ENCODE measurements at regions not wholly inside any gene's neighbourhood (a gene's known extent, or its start where the extent isn't known, plus 50 kb on each side); places are given as distances from the start of the nearest gene placed in this dataset.

DNA sequence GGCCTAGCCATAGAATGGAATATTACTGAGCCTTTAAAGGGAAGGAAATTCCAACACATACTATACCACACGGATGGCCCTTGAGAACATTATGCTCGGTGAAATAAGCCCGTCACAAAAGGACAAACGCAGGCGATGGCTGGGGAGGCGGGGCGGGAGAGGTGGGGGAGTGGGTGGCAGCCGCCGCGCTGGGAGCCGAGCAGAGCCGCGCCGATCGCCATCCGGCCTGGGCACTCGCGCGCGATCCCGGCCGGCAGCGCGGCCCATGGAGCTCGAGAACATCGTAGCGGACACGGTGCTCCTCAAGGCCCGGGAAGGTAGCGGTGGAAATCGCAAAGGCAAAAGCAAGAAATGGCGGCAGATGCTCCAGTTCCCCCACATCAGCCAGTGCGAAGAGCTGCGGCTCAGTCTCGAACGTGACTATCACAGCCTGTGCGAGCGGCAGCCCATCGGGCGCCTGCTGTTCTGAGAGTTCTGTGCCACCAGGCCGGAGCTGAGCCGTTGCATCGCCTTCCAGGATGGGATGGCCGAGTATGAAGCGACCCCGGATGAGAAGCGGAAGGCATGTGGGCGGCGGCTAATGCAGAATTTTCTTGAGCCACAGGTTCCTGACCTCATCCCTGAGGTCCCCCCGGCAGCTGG lies 140.1 kb downstream of the ZDHHC20 start:
- Histone ChIP-seq H3K79me2 (ENCODE audit: insufficient read depth, low read depth) (no peaks in the 10 kb centered on the region), H3K4me3 (IDR thresholded peaks at IDR 0.05; ENCODE audit: insufficient read depth, low read depth, low read length) (no peak overlapping the region), H3K36me3 (ENCODE audit: insufficient read depth) (no peaks in the 10 kb centered on the region), H3K27me3 (ENCODE audit: insufficient read depth, low read depth) (no peaks in the 10 kb centered on the region), H3K4me1 (ENCODE audit: low read depth, poor library complexity, severe bottlenecking) (peaks cover 35% of the 10 kb centered on the region), H3K4me2 (no peak overlapping the region), H3K9ac (no peak overlapping the region), H3K27ac (no peak overlapping the region), H2AFZ (ENCODE audit: low read depth) (no peak overlapping the region), H4K20me1 (ENCODE audit: insufficient read depth) (no peaks in the 10 kb centered on the region)
- TF ChIP-seq, protein P1, sequence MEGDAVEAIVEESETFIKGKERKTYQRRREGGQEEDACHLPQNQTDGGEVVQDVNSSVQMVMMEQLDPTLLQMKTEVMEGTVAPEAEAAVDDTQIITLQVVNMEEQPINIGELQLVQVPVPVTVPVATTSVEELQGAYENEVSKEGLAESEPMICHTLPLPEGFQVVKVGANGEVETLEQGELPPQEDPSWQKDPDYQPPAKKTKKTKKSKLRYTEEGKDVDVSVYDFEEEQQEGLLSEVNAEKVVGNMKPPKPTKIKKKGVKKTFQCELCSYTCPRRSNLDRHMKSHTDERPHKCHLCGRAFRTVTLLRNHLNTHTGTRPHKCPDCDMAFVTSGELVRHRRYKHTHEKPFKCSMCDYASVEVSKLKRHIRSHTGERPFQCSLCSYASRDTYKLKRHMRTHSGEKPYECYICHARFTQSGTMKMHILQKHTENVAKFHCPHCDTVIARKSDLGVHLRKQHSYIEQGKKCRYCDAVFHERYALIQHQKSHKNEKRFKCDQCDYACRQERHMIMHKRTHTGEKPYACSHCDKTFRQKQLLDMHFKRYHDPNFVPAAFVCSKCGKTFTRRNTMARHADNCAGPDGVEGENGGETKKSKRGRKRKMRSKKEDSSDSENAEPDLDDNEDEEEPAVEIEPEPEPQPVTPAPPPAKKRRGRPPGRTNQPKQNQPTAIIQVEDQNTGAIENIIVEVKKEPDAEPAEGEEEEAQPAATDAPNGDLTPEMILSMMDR (conservative IDR thresholded peaks at IDR 0.05; ENCODE audit: low read depth, low read length): no peak

DNA sequence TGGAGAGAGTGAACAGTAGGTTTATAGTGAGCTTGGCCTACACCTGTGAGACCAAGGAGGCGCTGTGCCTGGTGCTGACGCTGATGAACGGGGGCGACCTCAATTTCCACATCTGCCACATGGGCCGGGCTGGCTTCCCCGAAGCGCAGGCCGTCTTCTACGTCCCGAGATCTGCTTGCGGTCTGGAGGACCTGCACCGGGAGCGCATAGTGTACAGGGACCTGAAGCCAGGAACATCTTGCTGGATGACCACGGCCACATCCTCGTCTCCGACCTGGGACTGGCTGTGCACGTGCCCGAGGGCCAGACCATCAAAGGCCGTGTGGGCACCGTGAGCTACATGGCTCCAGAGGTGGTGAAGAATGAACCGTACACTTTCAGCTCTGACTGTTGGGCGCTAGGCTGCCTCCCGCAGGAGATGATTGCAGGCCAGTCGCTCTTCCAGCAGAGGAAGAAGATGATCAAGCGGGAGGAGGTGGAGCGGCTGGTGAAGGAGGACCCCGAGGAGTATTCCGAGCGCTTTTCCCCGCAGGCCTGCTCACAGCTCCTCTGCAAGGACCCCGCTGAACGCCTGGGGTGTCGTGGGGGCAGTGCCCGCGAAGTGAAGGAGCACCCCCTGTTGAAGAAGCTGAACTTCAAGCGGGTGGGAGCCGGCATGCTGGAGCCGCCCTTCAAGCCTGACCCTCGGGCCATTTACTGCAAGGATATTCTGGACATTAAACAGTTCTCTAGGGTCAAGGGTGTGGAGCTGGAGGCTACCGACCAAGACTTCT lies 139.0 kb downstream of the ZDHHC20 start:
- Histone ChIP-seq H3K79me2 (ENCODE audit: insufficient read depth, low read depth) (no peaks in the 10 kb centered on the region), H3K9ac (no peak overlapping the region), H3K4me1 (ENCODE audit: low read depth, poor library complexity, severe bottlenecking) (peaks cover 24% of the 10 kb centered on the region), H3K27ac (no peak overlapping the region), H3K4me3 (IDR thresholded peaks at IDR 0.05; ENCODE audit: insufficient read depth, low read depth, low read length) (no peak overlapping the region), H3K36me3 (ENCODE audit: insufficient read depth) (no peaks in the 10 kb centered on the region), H3K27me3 (ENCODE audit: insufficient read depth, low read depth) (no peaks in the 10 kb centered on the region), H2AFZ (ENCODE audit: low read depth) (no peak overlapping the region), H4K20me1 (ENCODE audit: insufficient read depth) (no peaks in the 10 kb centered on the region), H3K4me2 (no peak overlapping the region)
- TF ChIP-seq, protein P1 (conservative IDR thresholded peaks at IDR 0.05; ENCODE audit: low read depth, low read length): no peak

DNA sequence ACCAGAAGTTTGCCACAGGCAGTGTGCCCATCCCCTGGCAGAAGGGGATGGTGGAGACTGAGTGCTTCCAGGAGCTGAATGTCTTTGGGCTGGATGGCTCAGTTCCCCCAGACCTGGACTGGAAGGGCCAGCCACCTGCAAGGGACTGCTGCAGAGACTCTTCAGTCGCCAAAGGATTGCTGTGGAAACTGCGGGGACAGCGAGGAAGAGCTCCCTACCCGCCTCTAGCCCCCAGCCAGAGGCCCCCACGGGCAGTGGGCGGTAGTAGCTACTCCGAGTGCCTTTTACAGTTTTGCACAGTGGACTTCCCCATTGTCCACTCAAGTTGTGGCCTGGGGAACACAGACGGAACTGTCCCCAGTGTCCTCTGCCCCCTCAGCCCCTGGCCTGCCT lies 138.5 kb downstream of the ZDHHC20 start:
- Histone ChIP-seq H3K27ac (no peak overlapping the region), H3K27me3 (ENCODE audit: insufficient read depth, low read depth) (no peaks in the 10 kb centered on the region), H4K20me1 (ENCODE audit: insufficient read depth) (no peaks in the 10 kb centered on the region), H3K36me3 (ENCODE audit: insufficient read depth) (no peaks in the 10 kb centered on the region), H3K4me1 (ENCODE audit: low read depth, poor library complexity, severe bottlenecking) (peaks cover 19% of the 10 kb centered on the region), H3K79me2 (ENCODE audit: insufficient read depth, low read depth) (no peaks in the 10 kb centered on the region), H3K4me3 (IDR thresholded peaks at IDR 0.05; ENCODE audit: insufficient read depth, low read depth, low read length) (no peak overlapping the region), H2AFZ (ENCODE audit: low read depth) (no peak overlapping the region), H3K9ac (no peak overlapping the region), H3K4me2 (no peak overlapping the region)
- TF ChIP-seq, protein P1 (conservative IDR thresholded peaks at IDR 0.05; ENCODE audit: low read depth, low read length): no peak

DNA sequence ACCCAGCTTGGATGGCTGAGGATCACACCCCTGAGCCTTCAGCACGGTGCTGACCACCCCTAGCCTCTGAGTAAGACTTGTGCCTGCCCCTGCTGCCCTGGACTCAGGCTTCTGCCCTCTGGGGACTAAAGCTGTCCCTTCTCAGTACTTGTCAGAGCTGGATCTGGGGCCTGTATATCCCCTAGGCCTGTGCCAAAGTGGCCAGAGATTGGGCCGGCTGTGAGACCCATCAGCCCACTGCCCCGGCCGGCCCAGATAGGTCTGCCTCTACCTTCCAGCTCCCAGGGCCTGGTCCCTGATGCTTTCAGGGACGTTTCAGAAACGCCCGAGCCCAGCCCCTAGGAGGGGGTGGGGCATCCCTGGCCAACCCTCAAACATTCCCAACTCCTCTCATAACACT lies 137.8 kb downstream of the ZDHHC20 start:
- Histone ChIP-seq H3K36me3 (ENCODE audit: insufficient read depth) (no peaks in the 10 kb centered on the region), H3K9ac (no peak overlapping the region), H3K27me3 (ENCODE audit: insufficient read depth, low read depth) (no peaks in the 10 kb centered on the region), H4K20me1 (ENCODE audit: insufficient read depth) (no peaks in the 10 kb centered on the region), H3K79me2 (ENCODE audit: insufficient read depth, low read depth) (no peaks in the 10 kb centered on the region), H3K4me3 (IDR thresholded peaks at IDR 0.05; ENCODE audit: insufficient read depth, low read depth, low read length) (no peak overlapping the region), H2AFZ (ENCODE audit: low read depth) (no peak overlapping the region), H3K4me1 (ENCODE audit: low read depth, poor library complexity, severe bottlenecking) (peaks cover 12% of the 10 kb centered on the region), H3K27ac (no peak overlapping the region), H3K4me2 (no peak overlapping the region)
- TF ChIP-seq, protein P1 (conservative IDR thresholded peaks at IDR 0.05; ENCODE audit: low read depth, low read length): no peak
